Coronary artery (tissue), 2 donors: ENCODE measurements at regions not wholly inside any gene's neighbourhood (a gene's known extent, or its start where the extent isn't known, plus 50 kb on each side); places are given as distances from the start of the nearest gene placed in this dataset.

ENCODE experiments used
- DNase-seq: peaks from one replicate; pipeline ENCODE4 v3.0.0-alpha.2; 2017; ENCODE audit warnings: low spot score
- H3K27ac ChIP-seq, 2 donors: fragments of 200-600 bp; sonication (generic); one replicate each; pipeline ENCODE4 v1.5.1; 2016 to 2019
- H3K4me3 ChIP-seq: fragments of 200-600 bp; sonication (generic); 2 replicates; pipeline ENCODE4 v1.5.1; 2016; ENCODE audit warnings: mild to moderate bottlenecking, moderate library complexity
- TF ChIP-seq, protein P1 (sequence below): fragments of 200-600 bp; sonication (generic); IDR thresholded peaks from one replicate; pipeline ENCODE4 v1.5.1; 2019; ENCODE audit warnings: antibody characterized with exemption

DNA sequence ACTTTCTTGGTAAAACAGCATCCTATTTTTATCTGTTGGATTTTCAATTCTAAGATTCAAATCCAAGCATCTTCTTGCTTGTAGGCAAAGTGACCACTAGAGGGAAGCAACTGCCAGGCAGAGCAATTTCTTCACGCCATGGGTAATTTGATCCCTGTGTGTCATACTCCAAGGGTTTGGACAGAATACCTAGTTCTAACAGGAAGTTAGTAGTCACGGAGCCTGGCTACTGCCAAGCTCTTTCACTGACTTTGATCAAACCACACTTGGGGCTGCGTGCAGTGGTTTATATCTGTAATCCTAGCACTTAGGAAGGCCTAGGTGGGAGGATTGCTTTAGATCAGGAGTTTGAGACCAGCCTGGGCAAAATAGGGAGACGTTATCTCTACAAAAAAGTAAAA, 473.6 kb upstream of the TNC start:
- no peak overlapping the region for H3K4me3 ChIP-seq

GRCh38 chr9:115593587-115594091, 475.7 kb upstream of the TNC start:
- DNase-seq, result no peak
- no peak overlapping the region for H3K4me3 ChIP-seq
- TF ChIP-seq, protein P1, sequence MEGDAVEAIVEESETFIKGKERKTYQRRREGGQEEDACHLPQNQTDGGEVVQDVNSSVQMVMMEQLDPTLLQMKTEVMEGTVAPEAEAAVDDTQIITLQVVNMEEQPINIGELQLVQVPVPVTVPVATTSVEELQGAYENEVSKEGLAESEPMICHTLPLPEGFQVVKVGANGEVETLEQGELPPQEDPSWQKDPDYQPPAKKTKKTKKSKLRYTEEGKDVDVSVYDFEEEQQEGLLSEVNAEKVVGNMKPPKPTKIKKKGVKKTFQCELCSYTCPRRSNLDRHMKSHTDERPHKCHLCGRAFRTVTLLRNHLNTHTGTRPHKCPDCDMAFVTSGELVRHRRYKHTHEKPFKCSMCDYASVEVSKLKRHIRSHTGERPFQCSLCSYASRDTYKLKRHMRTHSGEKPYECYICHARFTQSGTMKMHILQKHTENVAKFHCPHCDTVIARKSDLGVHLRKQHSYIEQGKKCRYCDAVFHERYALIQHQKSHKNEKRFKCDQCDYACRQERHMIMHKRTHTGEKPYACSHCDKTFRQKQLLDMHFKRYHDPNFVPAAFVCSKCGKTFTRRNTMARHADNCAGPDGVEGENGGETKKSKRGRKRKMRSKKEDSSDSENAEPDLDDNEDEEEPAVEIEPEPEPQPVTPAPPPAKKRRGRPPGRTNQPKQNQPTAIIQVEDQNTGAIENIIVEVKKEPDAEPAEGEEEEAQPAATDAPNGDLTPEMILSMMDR, result peak; percentile 43
- no peak overlapping the region for H3K27ac ChIP-seq

More for the DNA sequence above, 473.6 kb upstream of the TNC start:
- peak; percentile 78 for DNase-seq
- H3K27ac ChIP-seq, result peak overlapping the region in 1 of 2 donors; percentile 53
- TF ChIP-seq, protein P1, result peak; percentile 65

GRCh38 chr9:115594557-115594956, 476.6 kb upstream of the TNC start:
- DNase-seq, result no peak
- Histone ChIP-seq H3K27ac (no peak overlapping the region), H3K4me3 (no peak overlapping the region)
- TF ChIP-seq, protein P1, result no peak

GRCh38 chr9:115596021-115596745, 478.2 kb upstream of the TNC start:
- TF ChIP-seq, protein P1, result no peak
- DNase-seq, result no peak
- Histone ChIP-seq H3K4me3 (peak overlapping the region; percentile 30), H3K27ac (no peak overlapping the region)

DNA sequence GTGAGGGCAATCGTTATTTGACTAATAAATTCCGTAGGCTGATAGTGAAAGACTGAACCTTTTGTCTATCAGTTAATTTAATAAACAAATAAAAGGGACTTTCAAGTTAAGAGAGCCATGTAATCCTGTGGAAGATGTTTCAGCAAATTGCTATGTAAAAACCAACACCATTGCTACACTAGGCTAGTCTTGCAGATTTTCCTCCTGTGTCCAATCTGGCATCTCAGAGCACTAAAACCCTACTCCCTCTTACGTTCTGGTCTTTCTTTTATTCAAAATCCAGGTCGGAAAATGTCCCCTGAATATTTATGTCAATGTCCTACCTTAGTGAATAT, 478.8 kb upstream of the TNC start:
- TF ChIP-seq, protein P1, result no peak
- no peak for DNase-seq
- no peak overlapping the region for H3K27ac ChIP-seq
- H3K4me3 ChIP-seq, result peak overlapping the region; percentile 30

GRCh38 chr9:115597330-115597895, 479.5 kb upstream of the TNC start:
- DNase-seq, result no peak
- Histone ChIP-seq H3K4me3 (no peak overlapping the region), H3K27ac (no peak overlapping the region)
- TF ChIP-seq, protein P1, result no peak

DNA sequence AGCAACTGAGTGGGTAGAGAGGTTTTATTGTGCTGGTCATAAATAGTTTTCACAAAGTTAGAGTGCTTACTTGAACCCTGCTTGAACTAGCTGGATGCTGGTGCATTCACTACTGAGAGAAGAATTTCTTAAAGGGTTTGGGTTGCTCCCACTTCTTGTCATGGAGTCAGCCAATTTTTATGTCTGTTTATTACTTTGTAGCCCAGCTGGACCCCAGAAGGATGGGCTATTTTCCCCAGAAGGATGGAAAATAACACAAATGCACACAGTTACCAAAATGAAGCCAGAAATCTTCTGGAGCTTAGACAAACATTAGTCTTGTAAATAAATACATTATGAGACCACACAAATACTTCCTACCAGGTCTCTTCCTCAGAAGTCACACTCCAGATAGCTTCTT, 480.8 kb upstream of the TNC start:
- no peak for DNase-seq
- no peak overlapping the region for H3K4me3 ChIP-seq
- no peak overlapping the region for H3K27ac ChIP-seq
- TF ChIP-seq, protein P1, result no peak
